Iris pigment epithelial cell (primary cell): ENCODE measurements at regions not wholly inside any gene's neighbourhood (a gene's known extent, or its start where the extent isn't known, plus 50 kb on each side); places are given as distances from the start of the nearest gene placed in this dataset.
"Not testable (repeated sequence)": the region's sequence is repeated elsewhere in the genome, so short reads cannot be mapped to it uniquely, and the experiment has no call there.

Experiments used
- DNase-seq: peaks from one replicate; pipeline ENCODE4 v3.0.0-alpha.2; 2011; ENCODE audit warnings: low read depth

GRCh38 chr22:47406896-47407295, 644.4 kb downstream of the TBC1D22A start:
- DNase-seq, result no peak

GRCh38 chr22:47406180-47406834, 643.9 kb downstream of the TBC1D22A start:
- no peak for DNase-seq

GRCh38 chr22:47405222-47405621, 642.8 kb downstream of the TBC1D22A start:
- DNase-seq, result not testable (repeated sequence)

DNA sequence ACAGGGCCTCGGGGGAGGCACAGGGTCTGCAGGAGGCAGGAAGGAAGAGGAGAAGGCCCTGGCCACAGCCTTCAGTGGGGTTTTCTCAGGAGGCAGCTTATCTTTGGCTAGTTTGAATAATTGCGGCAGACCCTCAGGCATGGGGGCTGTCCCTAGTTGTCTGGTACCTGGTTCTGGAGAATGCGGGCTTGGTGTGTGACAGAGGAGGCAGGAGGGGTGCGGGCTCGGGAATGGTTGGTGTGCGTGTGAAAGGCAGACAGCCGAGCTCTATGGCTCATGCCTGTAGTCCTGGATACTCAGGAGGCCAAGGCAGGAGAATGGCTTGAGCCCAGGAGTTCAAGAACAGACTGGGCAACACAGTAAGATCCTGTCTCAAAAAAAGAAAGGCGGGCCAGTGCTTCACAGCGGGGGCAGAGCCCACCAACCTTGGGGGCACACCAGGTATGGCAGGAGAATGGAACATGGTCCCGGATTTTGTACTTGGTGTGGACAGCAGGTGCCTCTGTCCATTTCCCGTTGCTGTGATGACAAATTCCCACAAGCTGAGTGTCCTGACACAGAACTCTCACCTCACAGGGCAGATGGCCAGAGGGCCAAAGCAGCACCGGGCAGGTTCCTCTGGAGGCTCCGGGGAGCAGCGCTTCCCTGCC, 640.6 kb downstream of the TBC1D22A start:
- DNase-seq, result no peak

DNA sequence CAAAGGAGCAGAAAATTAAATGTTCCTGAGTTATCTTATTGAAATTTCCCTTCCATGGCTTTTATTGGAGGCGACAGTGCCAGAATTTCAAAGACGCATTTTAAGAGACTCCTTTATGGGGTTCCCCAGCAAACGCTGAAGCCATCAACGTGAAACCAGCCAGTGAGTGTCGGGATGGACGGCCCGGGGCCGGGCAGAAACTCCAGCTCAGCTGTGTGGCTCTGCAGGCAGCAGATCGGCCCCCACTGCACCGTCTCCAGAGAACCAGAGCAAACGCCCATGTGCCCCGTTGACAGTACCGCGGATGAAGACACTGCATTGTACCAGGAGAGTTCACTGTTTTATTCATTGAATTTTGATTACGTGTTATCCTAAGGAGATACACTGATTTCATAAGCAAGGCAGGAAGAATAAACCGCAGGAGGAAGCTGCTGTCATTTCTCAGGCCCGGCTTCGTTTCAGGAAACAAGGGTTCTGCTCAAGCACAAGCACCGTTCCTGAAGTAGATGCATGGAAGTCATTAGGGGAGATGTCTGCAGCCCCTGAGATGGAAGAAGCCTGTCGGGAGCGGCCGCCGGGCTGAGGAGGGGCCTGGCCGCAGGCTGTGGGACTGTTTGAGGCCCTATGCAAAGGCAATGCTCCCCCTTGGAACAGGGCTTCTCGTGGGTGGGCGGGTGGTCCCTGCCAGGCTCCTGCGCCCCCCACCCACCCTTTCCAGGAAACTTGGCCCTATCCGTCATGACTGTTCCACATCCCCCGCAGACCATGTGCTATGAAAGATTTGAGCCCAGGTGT, 639.7 kb downstream of the TBC1D22A start:
- no peak for DNase-seq

- DNase-seq, result no peak
These were observed 639.1 kb downstream of the TBC1D22A start for GRCh38 chr22:47401592-47401898.

DNA sequence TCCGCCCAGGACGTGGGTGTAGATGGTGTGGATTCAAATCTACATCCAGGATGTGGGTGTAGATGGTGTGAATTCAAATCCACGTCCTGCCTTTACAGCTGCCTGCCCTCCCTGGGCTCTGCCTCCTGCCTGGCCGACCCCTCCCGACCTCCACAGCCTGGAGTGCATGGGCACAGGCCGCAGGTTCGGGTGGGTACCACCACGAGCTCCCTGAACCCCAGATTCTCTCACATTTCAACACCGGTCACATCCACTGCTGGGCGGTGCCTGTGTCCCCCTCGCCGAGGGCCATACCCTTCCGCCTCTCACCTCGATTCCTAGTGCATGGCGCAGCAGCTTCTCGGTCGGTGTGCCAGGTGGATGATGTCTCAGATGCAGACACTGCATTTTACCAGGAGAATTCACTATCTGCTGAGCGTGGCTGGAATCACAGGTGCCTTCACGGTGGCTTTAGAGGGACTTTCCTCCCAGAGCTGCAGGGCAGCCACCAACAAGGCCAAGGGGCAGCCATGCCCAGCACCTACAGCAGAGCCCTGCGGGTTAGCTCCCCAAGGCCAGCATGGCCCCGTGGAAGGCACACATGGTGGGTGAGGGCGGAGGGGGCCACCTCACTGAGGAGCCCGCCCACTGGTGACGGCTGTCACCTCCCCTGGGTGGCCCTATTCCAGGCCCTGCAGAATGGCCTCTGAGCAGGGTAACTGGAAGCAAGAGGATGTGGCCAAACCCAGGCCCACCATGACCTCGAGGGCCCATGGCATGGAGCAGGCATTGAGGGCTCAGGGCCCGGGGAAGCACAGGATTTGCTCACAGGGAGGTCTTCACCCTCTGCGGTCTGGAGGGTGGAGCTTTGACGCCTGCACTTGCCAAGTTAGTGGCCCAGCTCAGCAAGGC, 638.5 kb downstream of the TBC1D22A start:
- DNase-seq, result no peak

- DNase-seq, result not testable (repeated sequence)
These were observed 637.7 kb downstream of the TBC1D22A start for GRCh38 chr22:47400131-47400530.

- no peak for DNase-seq
These were observed 636.7 kb downstream of the TBC1D22A start for GRCh38 chr22:47398921-47399790.

GRCh38 chr22:47398491-47398890, 636.0 kb downstream of the TBC1D22A start:
- no peak for DNase-seq

- no peak for DNase-seq
These were observed 635.2 kb downstream of the TBC1D22A start for GRCh38 chr22:47397673-47398072.

- DNase-seq, result no peak
These were observed 634.1 kb downstream of the TBC1D22A start for GRCh38 chr22:47396515-47396914.

GRCh38 chr22:47396105-47396504, 633.7 kb downstream of the TBC1D22A start:
- DNase-seq, result no peak

DNA sequence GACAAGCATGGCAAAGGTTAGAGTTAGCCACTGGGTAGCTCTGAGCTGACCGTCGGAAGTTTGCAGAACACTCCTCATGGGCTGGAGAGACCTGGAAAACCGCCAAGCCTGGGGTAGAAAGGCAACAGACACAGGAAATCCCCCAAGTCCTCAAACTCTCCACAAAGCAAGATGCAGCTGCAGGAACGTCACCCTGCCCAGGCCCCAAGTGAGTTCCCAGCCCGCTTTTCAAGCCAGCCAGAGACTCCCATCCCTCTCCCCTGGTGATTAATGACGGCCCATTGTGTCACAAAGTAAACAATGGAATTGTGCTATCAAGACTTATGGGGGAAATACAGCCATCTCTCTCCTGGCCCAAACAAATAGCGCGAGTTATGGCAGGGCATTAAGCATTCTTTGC, 633.0 kb downstream of the TBC1D22A start:
- no peak for DNase-seq

- DNase-seq, result no peak
These were observed 632.3 kb downstream of the TBC1D22A start for GRCh38 chr22:47394504-47395440.

- no peak for DNase-seq
These were observed 630.7 kb downstream of the TBC1D22A start for GRCh38 chr22:47393191-47393590.

GRCh38 chr22:47392729-47393128, 630.3 kb downstream of the TBC1D22A start:
- no peak for DNase-seq

GRCh38 chr22:47392054-47392347, 629.6 kb downstream of the TBC1D22A start:
- DNase-seq, result no peak

DNA sequence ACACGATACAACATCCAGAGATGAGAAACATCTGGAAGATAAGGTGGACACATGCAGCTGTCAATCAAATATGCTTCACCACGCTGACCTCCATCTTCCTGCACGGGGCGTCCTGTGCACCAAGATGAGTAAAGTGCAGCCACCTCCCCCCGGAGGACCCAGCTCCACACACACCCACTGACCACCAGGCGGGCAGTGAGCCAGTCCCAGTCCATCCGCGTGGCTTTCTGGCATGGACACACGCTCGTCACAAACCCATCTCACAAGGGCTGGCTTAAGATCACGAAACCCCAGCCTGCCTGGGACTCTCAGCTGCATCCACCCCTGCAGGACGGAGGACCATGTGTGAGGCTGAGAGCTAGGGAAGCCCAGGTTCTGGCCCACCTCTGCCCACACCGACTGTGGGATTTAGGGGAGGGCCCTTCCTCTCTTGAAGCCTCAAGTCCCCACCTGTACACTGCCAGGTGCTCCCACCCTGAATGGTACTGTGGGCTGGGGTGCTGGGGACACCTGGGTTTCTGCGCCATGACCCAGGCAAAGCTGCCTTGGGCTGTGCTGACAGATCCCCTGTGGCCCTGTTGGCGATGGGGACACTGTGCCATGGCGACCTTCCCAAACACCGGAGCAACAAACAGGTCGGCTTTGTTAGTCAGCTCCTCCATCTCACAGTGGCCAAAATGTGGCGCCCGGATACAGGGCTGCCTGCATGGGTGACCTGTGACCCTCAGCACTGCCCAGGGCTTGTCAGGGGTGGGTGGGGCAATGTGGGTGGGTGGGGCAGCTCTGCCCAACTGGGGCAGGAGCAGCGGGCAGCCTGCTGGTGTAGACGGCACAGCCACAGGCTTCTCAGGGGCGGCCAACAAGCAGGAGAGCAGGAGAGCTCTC, 629.0 kb downstream of the TBC1D22A start:
- no peak for DNase-seq
